CD4-positive, alpha-beta T cell treated with Interleukin-4 for 1 hour (primary cell): ENCODE measurements at regions not wholly inside any gene's neighbourhood (a gene's known extent, or its start where the extent isn't known, plus 50 kb on each side); places are given as distances from the start of the nearest gene placed in this dataset.
"Not testable (repeated sequence)": the region's sequence is repeated elsewhere in the genome, so short reads cannot be mapped to it uniquely, and the experiment has no call there.

Experiments
- DNase-seq, 2 donors: peaks; one replicate each; pipeline ENCODE4 v3.0.0-alpha.2; 2020 to 2022

DNA sequence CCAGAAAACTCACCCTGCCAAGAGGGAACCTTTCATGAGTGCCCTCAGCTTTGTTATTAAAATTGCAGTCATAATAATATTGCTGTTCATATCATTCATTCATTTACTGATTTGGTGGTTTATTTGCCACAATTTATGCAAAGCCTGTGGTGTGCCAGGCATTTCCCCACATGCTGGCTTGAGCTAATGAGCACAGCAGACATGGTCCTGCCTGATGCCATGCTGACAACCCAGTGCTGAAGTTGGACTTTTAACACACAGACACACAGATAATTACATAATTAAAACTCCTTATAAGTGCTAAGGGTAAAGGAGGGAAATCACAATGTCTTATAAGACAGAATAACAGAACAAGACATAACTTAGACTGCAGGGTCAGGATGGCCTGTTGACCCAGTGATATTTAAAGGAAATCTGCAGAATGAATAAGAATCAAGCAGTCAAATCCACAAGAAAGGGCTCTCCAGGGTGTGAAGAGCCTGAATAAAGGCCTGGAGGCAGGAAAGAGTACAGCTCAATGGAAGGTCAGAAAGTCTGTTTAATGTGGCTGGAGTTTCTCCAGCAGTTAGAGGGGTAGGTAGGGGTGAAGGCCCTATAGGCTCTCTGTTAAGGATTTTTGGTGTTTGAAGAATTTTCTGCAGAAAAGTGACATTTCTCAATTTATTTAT, 196.9 kb upstream of the CDH11 start:
- DNase-seq = no peak

DNA sequence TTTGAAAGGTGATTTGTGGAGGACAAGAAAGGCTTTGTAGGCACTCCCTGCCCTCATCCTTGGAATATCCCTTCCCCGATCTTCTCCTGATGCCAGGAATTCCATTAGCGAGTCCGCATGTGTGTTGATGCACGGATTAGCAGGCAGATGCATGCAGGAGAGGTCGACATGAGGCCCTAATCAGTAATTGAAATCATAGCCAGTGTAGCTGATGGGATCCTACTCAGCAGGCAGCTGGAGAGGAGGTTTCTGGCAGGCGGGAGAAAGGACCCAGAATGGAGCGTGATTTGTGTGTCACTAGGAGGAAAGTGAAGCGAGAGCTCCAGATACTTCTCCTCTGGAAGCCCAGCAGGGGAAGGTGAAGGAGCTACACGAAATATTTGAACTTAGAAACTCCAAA, 196.3 kb upstream of the CDH11 start:
- no peak for DNase-seq

DNA sequence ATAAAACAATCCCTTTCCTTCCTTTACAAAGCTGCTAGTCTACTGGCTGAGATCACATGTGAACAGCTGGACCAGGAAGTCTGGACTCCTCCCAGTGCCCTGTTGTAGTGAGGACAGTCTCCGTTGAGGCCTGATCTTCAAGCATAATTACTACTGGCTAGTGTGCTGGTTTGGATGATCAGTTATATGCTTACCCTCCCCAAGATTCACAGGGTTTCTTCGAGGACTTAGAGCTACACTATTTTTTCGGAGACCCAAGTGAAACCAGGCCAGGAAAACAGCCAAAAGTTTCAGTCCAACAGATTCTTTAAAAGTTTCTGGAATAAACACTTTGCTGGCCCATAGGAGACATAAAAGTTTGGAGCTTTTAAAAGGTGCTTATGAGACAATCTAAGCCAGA, 194.9 kb upstream of the CDH11 start:
- DNase-seq = no peak

DNA sequence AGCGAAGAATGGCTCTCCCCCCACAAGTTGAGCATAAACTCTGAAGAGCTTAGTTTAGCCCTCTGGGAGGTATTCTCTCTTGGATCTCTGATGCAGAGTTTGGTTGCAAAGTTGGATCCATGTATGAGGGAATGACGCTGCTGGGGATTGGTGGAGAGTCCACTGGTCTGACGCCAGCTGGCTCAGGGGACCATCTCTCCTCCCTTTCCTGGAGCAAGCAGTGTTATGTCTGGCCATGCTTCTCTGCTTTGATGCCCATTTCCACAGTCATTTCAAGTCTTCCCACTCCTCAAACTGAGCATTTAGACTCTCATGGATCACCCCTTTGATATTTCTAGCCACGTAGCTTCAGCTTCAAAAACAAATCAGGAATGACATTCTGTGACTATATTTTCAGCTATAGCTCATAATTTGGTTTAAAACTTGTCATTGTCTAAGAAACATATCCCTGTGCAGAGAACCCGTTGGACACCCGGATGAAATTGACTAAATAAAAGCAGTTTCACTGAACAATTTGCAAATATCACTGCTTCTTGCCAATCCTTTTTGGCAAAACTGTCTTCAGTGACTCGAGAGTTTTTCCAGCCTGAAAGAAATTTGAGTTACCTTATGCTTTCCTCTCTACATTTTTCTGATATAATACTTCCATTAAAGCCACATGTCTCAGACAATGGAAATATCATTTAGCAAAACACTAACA, 193.4 kb upstream of the CDH11 start:
- no peak for DNase-seq

DNA sequence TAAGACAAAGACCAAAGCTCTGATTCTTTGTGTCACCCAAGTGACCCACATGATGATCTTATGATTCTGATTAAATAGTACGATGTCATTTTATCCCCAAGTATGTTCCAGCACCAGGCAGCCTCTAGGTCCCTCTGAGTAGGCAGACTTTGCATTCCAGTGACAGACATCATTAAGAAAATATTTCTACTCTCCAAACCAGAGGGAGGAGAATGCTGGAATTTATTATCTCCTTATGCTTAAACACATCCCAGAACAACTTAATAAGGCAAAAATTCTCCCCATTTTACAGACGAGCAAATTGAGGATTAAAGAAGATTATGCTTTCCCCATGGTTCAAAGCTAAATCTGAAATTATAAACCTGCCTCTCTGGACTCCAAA, 192.8 kb upstream of the CDH11 start:
- no peak for DNase-seq

DNA sequence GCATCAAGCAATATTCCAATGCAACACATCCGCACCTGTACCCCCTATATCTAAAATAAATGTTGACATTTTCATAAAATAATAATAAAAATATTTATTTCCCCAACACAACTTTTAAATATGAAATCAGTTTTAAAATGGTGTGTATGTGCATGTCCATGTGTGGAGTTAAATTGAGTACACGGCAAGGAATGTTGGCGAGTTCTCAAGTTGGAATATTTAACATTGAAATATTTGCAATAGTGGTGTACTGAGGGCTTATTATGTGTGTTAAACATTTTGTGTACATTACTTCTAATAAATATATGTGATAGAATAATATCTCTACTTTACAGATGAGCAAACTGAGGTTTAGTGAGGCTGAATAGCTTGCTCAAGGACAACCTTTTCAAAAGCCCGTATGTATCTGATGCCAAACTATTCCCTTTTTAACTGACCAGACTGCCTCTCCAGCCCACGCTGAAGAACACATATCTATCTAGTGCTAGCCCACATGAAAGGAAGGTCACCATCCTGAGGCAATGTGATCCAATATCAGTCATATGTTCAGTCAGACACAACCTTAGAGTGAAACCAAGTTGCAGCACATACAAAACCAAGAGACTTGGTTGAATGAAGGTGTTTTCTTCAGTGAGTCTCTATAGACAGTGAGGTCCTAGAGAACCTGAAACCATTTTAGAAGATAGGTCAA, 192.2 kb upstream of the CDH11 start:
- DNase-seq = no peak

DNA sequence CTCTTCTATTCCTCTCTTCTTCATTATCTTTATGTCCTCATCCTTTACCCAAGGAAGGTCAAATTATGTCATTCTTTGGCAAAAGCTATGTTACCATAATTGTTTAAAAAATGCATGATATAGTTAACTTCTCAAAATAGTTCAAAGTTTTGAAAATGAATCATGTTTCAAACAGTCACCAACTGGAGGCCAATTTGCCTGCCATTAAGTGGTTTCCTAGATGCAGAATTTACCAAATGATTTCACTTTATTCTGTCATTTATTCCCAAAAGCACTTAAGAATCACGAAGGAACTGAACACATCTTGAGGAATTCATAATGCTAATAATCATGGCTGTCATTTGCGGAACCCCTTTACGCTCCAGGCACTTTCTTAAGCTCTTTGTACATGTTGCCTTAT, 190.9 kb upstream of the CDH11 start:
- no peak for DNase-seq

DNA sequence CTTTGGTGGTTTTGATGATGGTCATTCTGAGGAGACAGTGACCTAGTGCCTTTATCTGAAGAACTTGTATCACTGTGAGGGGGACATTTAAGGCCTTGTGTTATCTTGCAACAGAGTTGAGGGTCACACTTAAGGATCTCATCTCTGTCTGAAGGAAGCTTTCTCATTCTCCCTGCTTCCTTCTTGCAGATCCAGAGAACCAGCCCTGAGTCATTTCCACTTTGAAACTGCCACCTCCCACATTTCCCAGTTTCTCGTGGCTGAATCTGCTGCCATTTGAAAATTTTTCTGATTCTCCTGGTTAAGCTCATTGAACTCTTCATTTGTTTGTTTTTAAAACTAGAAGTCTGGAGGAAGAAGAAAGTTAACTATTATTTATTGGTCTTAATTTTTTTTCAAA, 190.2 kb upstream of the CDH11 start:
- DNase-seq = no peak

DNA sequence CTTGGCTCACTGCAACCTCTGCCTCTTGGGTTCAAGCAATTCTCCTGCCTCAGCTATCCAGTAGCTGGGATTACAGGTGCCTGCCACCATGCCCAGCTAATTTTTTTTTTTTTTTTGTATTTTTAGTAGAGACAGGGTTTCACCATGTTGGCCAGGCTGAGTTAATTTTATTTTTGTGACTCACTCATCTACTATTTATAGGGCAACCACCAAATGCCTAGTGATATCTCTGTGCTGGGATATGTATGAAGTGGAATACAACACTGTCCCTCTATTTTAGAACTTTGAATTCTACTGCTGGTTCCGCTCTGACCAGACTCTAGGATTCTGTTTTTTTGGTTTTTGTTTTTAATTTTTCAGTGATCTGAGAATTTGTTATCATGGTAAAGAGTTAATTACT, 188.6 kb upstream of the CDH11 start:
- DNase-seq = not testable (repeated sequence)

DNA sequence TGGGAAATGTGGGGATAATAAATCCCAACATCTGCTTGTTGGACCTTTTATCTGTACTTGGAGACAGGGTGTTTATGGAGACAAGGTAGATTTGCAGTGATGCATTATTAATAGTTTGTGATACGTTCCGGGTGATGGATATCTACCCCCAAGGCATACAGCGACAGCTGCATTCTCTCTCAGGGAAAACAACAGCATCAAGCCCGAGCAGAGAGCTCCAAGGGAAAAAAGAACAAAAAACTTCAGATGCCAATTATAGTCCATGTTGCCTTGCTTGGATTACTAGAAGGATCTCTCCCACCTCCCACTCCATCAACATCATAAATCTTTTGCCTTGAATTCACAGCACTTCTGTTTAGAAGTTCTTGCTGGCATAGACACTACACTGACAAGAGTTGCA, 187.5 kb upstream of the CDH11 start:
- no peak for DNase-seq

DNA sequence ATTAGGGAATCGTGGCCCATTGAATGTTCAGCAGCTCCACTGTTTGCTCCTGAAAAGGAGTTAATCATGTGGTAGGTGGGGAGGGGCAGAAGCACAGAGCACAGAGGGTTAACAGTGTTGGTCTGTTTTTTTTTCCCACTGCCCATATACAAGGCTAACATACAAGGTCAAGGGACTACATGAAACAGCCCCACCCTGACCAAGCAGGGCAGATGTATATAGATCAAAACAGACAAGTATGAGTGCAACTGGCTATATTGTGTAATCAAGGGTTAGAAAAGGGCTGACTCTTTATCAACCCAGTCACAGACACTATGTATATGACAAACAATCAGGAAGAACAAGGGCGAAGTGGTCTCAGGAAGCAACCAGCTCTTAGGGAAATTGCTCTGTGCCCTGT, 186.6 kb upstream of the CDH11 start:
- no peak for DNase-seq

DNA sequence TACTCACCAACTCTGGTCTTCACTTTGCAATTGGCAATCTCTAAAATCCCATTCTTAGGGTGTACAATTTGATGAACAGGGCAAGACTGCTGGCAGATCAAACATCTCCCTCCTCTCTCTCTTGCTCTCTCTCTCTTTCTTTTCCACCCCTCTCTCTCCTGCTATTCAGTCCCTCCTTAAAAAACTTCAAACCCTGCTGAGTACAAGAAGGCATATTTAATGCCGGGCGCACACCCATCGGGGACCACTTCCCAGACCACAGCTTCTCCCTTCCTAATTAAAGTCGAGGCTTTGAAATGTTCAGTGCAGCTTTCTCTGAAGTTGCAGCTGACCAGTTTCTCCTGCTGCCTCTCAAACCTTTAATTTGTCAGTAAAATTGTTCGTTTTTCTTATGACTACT, 185.4 kb upstream of the CDH11 start:
- no peak for DNase-seq

DNA sequence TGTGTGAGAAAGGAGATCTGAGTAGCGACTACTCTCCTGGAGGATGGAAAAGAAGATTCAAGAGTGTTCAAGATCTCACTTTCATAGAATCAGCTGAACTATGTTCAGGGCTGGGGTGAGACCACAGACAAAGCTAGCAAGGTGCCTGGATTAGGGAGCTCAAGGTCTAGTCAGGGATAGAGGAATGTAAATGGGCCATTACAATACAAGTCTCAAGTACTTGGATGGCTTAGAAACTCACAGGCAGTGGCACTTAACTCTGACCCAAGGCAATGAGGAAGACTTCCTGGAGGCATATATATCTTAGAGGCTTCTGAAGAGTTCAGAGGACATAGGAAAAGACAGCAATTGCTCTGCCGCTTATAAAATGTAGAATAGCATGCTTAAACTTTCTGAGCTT, 184.9 kb upstream of the CDH11 start:
- DNase-seq = no peak

DNA sequence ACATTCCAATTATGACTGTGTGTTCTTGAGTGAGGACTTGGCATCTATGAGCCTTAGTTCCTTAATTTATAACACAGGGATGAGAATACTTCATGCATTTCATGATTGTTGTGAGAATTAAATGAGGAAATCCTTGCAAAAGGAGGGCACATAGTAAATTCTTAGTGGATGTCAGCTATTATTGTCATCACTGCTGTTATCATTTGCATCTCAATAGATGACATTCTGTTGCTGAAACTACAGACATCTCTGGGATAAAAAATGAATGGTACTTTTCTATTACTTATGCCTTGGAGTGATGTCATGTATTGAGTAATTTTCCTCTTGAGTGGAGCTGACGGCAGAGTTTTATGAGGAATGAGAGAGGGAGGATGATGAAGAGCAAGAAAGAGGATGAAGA, 184.4 kb upstream of the CDH11 start:
- DNase-seq = no peak

DNA sequence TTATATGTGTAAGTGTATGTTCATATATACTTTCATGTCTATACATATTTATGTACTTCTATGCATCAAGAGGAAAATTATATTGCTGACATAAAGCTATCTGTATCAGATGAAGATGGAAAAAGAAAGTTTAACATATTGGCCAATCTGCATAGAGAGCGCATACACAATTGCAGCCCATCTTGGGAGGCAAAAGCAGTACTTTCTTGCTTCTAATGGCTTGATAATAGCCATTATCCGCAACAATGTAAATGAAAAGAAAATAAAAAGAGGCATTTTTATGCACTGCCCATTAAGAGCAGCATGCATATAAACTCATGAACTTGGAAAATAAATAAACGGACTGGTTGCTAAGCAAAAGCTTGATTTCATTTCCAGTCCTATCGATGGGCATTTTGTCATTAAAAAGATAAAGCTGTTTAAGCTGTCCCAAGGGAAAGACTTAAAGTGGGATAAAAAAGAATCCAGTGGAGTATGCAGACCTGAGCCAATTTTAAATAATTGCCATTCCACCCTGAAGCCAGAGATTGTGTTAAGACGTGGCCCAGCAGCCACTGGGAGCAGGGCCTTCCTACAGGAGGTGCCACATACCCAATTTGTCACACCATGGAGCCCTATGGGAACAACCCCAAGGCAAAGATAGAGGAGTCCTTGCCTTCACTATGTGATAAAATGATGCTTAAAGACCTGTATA, 183.6 kb upstream of the CDH11 start:
- no peak for DNase-seq

DNA sequence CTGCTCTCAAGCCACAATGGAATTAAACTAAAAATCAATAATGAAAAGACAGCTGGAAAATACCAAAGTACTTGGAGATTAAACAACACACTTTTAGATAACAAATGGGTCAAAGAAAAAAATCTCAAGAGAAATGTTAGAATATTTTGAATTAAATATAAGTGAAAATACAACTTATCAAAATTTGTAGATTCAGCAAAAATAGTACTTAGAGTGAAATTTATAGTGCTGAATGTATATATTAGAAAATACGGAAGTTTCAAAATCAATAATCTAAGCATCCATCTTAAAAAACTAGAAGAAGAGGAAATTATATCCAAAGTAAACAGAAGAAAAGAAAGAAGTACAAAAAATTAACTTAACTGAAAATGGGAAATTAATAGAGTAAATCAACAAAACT, 179.2 kb upstream of the CDH11 start:
- DNase-seq = no peak

DNA sequence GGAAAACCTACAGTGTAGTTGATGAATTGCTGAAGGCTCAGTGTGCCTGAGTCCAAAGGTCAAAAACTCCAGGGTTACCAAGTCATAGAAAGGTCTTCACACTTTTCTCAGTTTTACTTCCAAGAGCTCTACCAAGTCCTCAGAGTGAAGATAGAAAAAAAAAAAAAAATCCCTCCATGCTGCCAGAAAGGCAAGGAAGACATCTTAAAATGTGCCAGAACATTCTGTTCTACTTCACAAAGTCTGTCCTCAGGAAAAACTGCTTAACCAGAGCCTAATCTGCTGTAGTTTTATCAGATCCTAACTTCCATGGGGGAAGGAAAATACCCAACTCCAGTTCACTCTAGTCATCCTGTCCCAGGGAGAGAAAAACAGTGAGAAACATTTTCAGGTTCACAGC, 175.6 kb upstream of the CDH11 start:
- DNase-seq = no peak

DNA sequence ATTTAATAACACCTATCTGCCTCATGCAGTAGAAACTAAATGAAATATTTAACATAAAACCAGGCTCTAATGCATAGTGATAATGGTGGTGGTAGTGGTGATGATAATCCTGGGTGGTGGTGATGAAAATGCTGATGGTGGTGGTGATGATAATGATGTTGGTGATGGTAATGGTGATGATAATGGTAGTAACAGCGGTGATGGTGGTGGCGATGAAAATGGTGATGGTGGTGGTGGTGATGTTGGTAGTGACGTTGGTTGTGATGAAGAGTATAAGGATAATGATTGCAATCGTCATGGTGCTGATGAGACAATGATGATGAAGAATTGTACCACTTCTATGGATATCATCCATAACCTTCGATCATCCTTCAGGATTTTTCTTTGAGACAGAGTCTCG, 173.7 kb upstream of the CDH11 start:
- no peak for DNase-seq

DNA sequence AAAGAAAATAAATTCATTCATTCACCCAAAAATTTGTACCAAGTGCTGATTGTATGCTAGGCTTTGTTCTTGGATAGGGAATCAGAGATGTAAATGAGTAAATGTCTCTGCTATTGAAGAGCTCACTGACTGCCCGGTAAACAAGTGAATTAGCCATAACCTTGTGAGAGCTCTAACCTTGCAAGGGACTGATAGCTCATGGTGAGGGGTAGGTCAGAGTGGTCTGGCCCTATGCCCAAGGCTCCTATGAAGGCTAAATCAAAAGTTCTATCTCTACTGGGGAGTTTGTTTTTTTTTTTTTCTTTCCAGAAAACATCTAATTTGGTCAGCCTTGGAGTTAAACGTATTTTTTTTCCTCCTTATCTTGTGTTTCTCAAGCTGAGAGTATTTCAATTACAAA, 172.8 kb upstream of the CDH11 start:
- no peak for DNase-seq

DNA sequence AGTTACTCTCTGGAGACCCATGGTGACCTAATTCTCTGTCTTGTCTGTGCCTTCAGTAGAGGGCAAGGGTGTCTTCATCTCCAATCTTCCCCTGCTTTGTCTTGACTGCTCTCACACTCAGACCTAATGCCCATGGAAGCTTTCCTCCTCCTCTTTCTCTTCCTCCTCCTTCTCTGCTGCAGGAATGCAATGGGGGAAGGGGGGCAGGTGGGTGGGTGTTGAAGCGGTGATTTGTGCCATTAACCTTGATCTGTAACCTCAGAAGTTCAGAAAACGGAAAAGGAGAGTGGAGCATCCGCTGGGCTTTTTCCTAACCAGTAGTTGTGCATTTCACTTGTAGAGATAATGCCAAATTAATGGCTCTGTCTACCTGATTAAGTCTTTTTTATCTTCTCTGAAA, 172.3 kb upstream of the CDH11 start:
- DNase-seq = no peak

DNA sequence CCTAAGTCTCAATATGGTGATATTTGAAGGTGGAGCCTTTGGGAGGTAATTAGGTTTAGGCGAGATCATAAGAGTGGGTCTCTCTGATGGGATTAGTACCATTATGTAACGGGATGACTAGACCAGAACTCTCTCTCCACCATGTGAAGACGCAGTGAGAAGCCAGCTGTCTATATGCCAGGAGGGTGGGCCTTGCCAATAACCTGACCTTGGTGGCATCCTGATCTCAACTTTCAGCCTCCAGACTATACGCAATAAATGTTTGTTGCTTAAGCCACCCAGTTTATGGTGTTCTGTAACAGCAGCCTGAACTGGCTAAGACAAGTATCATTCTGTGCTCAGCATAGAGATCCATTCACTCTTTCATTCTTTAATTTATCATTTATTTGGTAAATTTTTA, 167.2 kb upstream of the CDH11 start:
- no peak for DNase-seq

DNA sequence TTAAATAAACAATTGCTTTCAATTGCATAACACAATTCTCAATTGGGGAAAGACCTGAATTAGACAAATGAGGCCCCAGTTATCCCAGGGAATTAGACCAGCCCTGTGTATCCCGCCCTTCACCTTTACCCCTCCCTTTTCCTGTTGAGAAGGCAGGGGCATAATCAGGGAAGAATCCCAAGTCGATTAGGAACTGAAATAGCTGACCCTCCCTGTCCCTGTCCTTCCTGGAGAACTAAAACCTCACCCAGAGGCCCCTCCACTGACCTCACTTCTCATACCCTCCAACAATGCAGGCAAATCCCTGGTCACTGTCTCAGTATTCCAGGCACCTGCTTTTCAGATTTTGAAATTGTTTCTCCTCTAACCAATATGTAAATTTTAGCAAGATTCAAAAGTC, 165.4 kb upstream of the CDH11 start:
- no peak for DNase-seq

DNA sequence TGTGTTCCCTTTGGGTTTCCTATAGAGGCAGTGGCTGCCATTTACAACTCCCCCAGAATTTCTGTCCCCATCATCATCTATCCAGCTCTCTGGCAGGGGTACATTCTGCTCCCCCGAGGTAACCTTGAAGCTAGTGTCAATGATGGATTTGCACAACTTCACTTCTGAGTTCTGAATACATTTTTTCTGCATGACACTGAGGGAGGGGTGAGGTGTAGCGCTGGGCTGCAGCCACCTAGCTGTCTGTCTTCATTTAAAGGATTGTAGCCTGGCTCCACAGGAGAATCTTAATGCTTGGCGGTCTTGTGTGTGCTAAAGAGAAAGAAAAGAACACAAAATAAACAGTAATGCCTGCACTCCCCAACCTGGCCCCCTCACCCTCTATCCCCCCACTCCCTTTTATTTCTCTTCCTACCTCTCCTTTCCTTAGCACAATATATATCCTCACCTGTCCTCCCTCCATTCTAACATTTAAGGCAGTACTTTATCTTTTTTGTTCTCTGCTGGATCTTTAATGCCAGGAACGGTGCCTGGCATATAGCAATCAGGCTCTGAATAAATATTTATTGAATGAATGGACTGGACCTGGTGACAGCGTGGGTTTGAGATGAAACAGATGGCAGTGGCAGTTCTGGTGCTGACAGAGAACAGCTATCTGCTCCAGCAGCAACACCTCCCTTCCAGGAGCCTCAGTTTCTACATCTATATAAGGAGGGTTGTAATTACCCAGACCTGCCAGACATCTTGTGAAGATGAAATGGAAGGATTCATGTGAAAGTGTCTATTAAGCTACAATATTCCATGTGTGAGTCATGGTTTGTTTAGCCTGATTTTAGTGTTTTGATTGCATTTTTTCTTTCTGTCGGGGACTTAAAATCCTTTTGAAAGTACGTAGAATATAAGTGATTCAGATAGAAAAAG, 163.5 kb upstream of the CDH11 start:
- no peak for DNase-seq
